ENCODE measurements at regions not wholly inside any gene's neighbourhood (a gene's known extent, or its start where the extent isn't known, plus 50 kb on each side); places are given as distances from the start of the nearest gene placed in this dataset.

- peaks cover 14% of the 10 kb centered on the region for H3K27me3 Mint-ChIP-seq (ENCODE audit: low read depth)
- peak overlapping the region; percentile 8 to 40 (median 11) for H3K27ac Mint-ChIP-seq
- peak overlapping the region in 2 of 3 experiments; percentile 4 to 22 for H3K4me3 Mint-ChIP-seq
- TF ChIP-seq, protein P1, sequence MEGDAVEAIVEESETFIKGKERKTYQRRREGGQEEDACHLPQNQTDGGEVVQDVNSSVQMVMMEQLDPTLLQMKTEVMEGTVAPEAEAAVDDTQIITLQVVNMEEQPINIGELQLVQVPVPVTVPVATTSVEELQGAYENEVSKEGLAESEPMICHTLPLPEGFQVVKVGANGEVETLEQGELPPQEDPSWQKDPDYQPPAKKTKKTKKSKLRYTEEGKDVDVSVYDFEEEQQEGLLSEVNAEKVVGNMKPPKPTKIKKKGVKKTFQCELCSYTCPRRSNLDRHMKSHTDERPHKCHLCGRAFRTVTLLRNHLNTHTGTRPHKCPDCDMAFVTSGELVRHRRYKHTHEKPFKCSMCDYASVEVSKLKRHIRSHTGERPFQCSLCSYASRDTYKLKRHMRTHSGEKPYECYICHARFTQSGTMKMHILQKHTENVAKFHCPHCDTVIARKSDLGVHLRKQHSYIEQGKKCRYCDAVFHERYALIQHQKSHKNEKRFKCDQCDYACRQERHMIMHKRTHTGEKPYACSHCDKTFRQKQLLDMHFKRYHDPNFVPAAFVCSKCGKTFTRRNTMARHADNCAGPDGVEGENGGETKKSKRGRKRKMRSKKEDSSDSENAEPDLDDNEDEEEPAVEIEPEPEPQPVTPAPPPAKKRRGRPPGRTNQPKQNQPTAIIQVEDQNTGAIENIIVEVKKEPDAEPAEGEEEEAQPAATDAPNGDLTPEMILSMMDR (IDR thresholded peaks at IDR 0.05; ENCODE audit: unreplicated experiment in 3 of 3): no peak
- H3K4me1 Mint-ChIP-seq: peaks cover 52% of the 10 kb centered on the region
- H3K9me3 Mint-ChIP-seq: peaks cover 13% of the 10 kb centered on the region
- H3K36me3 Mint-ChIP-seq (ENCODE audit: low read depth): peaks cover 3% of the 10 kb centered on the region
These were observed 71.9 kb downstream of the TEX51 start for GRCh38 chr2:126970583-126970982.

DNA sequence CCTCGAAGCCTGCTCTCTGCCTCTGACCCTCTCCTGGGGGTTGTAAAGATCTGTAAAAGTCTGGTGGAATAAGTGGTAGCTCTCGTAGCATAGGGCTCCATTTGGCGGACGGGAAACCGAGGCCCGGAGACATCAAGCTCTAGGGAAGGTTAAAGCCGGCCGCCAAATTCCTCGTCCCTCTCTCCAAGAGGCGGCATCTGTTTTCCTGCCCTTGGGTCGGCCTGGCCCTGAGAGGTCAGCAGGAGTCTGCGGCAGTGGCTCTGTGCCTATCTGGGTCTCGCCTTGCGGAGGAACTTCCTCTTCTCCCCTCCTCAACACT, 72.4 kb downstream of the TEX51 start:
- H3K27ac Mint-ChIP-seq: no peak overlapping the region
- peaks cover 9% of the 10 kb centered on the region for H3K9me3 Mint-ChIP-seq
- H3K36me3 Mint-ChIP-seq (ENCODE audit: low read depth): no peaks in the 10 kb centered on the region
- H3K4me3 Mint-ChIP-seq: no peak overlapping the region
- peaks cover 57% of the 10 kb centered on the region for H3K4me1 Mint-ChIP-seq
- peaks cover 14% of the 10 kb centered on the region for H3K27me3 Mint-ChIP-seq (ENCODE audit: low read depth)
- TF ChIP-seq, protein P1 (IDR thresholded peaks at IDR 0.05; ENCODE audit: unreplicated experiment in 3 of 3): no peak

GRCh38 chr2:126971481-126972278, 73.0 kb downstream of the TEX51 start:
- peak overlapping the region; percentile 44 to 58 (median 47) for H3K4me3 Mint-ChIP-seq
- peaks cover 7% of the 10 kb centered on the region for H3K9me3 Mint-ChIP-seq
- TF ChIP-seq, protein P1 (IDR thresholded peaks at IDR 0.05; ENCODE audit: unreplicated experiment in 3 of 3): peak; percentile 96 to 98 (median 98)
- H3K27ac Mint-ChIP-seq: peak overlapping the region; percentile 60 to 79 (median 73)
- peaks cover 14% of the 10 kb centered on the region for H3K27me3 Mint-ChIP-seq (ENCODE audit: low read depth)
- H3K4me1 Mint-ChIP-seq: peaks cover 58% of the 10 kb centered on the region
- H3K36me3 Mint-ChIP-seq (ENCODE audit: low read depth): no peaks in the 10 kb centered on the region

- TF ChIP-seq, protein P1 (IDR thresholded peaks at IDR 0.05; ENCODE audit: unreplicated experiment in 3 of 3): peak in 2 of 3 experiments; percentile 28 to 33
- Mint-ChIP-seq H3K27me3 (ENCODE audit: low read depth) (peaks cover 13% of the 10 kb centered on the region), H3K4me1 (peaks cover 52% of the 10 kb centered on the region), H3K4me3 (no peak overlapping the region), H3K9me3 (peaks cover 2% of the 10 kb centered on the region), H3K27ac (peak overlapping the region; percentile 44 to 79 (median 52)), H3K36me3 (ENCODE audit: low read depth) (no peaks in the 10 kb centered on the region)
These were observed 73.6 kb downstream of the TEX51 start for GRCh38 chr2:126972279-126972626.

GRCh38 chr2:126973745-126974144, 75.1 kb downstream of the TEX51 start:
- H3K36me3 Mint-ChIP-seq (ENCODE audit: low read depth): no peaks in the 10 kb centered on the region
- H3K4me1 Mint-ChIP-seq: peaks cover 43% of the 10 kb centered on the region
- H3K27ac Mint-ChIP-seq: peak overlapping the region; percentile 44 to 79 (median 52)
- TF ChIP-seq, protein P1 (IDR thresholded peaks at IDR 0.05; ENCODE audit: unreplicated experiment in 3 of 3): no peak
- peak overlapping the region in 1 of 3 experiments; percentile 22 for H3K4me3 Mint-ChIP-seq
- H3K9me3 Mint-ChIP-seq: no peaks in the 10 kb centered on the region
- H3K27me3 Mint-ChIP-seq (ENCODE audit: low read depth): peaks cover 11% of the 10 kb centered on the region

All from nephron (organoid).